AG04450 (cell line): ENCODE measurements at regions not wholly inside any gene's neighbourhood (a gene's known extent, or its start where the extent isn't known, plus 50 kb on each side); places are given as distances from the start of the nearest gene placed in this dataset.
A peak's percentile ranks its signal among the peaks of the same experiment; 100 is the strongest.

ENCODE experiments used
- CTCF ChIA-PET: fragments of 300-600, 350-600 bp; formaldehyde crosslinking; extraction: SDS; loops from one replicate; lab custom pipeline; 2022; ENCODE audit warnings: antibody characterized with exemption, inconsistent platforms; lab: Charles Lee
- POLR2A ChIA-PET: fragments of 350-600 bp; formaldehyde crosslinking; extraction: SDS; loops from one replicate; lab custom pipeline; 2021; ENCODE audit warnings: antibody characterized with exemption, inconsistent platforms; lab: Yijun Ruan, JAX
- DNase-seq: peaks from one replicate; pipeline ENCODE4 v3.0.0-alpha.2; 2011; ENCODE audit warnings: low read depth, low spot score
- H3K27ac ChIP-seq: one replicate; pipeline ENCODE4 v1.5.1; 2012; ENCODE audit warnings: low read depth, low read length, control low read depth
- H3K27me3 ChIP-seq: one replicate; pipeline ENCODE4 v1.6.0; 2012; ENCODE audit warnings: low read length; ENCODE audit not compliant: control insufficient read depth, insufficient read depth
- H3K4me3 ChIP-seq: 2 replicates; pipeline ENCODE4 v1.5.1; 2011; ENCODE audit warnings: mild to moderate bottlenecking, low read depth, low read length, control low read depth
- H3K9me3 ChIP-seq: 2 replicates; pipeline ENCODE4 v1.5.1; 2012; ENCODE audit warnings: low read length; ENCODE audit not compliant: control insufficient read depth, insufficient read depth
- CTCF ChIP-seq: IDR thresholded peaks from 2 replicates; pipeline ENCODE4 v1.5.1; 2011; ENCODE audit warnings: low read depth, low read length, control low read depth, inconsistent platforms

GRCh38 chr3:22117091-22117490 lies 366.1 kb upstream of the ZNF385D start:
- no peak overlapping the region for H3K4me3 ChIP-seq
- no peaks in the 10 kb centered on the region for H3K9me3 ChIP-seq
- TF ChIP-seq CTCF: no peak
- no peak for DNase-seq
- H3K27me3 ChIP-seq: no peaks in the 10 kb centered on the region
- ChIA-PET POLR2A (no interaction called here), CTCF (interaction anchor here (1.0 to 1.4 kb wide), 3 partner anchors 223 to 520 kb away, joined by 3 to 5 read pairs (median 3); no protein-coding TSS in a partner anchor)
- H3K27ac ChIP-seq: no peak overlapping the region

GRCh38 chr3:22117751-22118346 lies 366.8 kb upstream of the ZNF385D start:
- TF ChIP-seq CTCF: peak; percentile 57
- Histone ChIP-seq H3K9me3 (no peaks in the 10 kb centered on the region), H3K4me3 (no peak overlapping the region), H3K27ac (no peak overlapping the region), H3K27me3 (no peaks in the 10 kb centered on the region)
- ChIA-PET CTCF (no interaction called here), POLR2A (no interaction called here)
- DNase-seq: peak; percentile 23

- CTCF ChIA-PET: no interaction called here
- no peaks in the 10 kb centered on the region for H3K27me3 ChIP-seq
- TF ChIP-seq CTCF: no peak
- no peak overlapping the region for H3K4me3 ChIP-seq
- DNase-seq: no peak
- no peak overlapping the region for H3K27ac ChIP-seq
- H3K9me3 ChIP-seq: no peaks in the 10 kb centered on the region
- POLR2A ChIA-PET: no interaction called here
Observed at GRCh38 chr3:22118542-22118941, 367.5 kb upstream of the ZNF385D start.

GRCh38 chr3:22121068-22121701 lies 370.2 kb upstream of the ZNF385D start:
- no peaks in the 10 kb centered on the region for H3K9me3 ChIP-seq
- ChIA-PET POLR2A (no interaction called here), CTCF (interaction anchor here (0.7 kb wide), 1 partner anchor 1171 kb away, joined by 4 read pairs; no protein-coding TSS in a partner anchor)
- no peaks in the 10 kb centered on the region for H3K27me3 ChIP-seq
- no peak overlapping the region for H3K4me3 ChIP-seq
- TF ChIP-seq CTCF: no peak
- no peak for DNase-seq
- H3K27ac ChIP-seq: no peak overlapping the region

GRCh38 chr3:22122567-22122966 lies 371.6 kb upstream of the ZNF385D start:
- no peak overlapping the region for H3K4me3 ChIP-seq
- ChIA-PET POLR2A (no interaction called here), CTCF (interaction anchor here (0.7 kb wide), 1 partner anchor 1612 kb away, joined by 3 read pairs; no protein-coding TSS in a partner anchor)
- H3K27ac ChIP-seq: no peak overlapping the region
- DNase-seq: no peak
- H3K9me3 ChIP-seq: no peaks in the 10 kb centered on the region
- no peaks in the 10 kb centered on the region for H3K27me3 ChIP-seq
- no peak for TF ChIP-seq CTCF
